ENCODE measurements at regions not wholly inside any gene's neighbourhood (a gene's known extent, or its start where the extent isn't known, plus 50 kb on each side); places are given as distances from the start of the nearest gene placed in this dataset.

DNA sequence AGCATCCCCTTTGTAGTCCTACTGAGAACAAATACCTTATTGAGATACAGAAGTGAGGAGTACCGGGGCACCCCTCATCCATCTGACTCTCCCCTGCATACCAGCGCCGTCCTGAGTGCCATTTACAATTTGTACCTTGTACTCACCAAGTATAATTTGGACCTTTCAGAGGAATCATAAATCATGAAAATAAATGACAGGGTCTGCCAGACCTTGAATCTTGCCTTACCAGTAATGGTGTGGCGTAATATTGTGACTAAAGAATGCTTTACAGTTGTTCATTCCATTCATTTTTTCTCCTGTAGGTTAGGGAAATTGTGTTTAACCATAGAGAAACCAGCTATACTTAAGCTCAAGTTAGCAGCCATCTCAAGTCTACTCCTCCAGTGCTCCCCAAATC, 243.7 kb upstream of the RGS6 start:
- TF ChIP-seq CTCF (IDR thresholded peaks at IDR 0.05) (no peak), POLR2A (IDR thresholded peaks at IDR 0.05) (no peak), POLR2AphosphoS5 (IDR thresholded peaks at IDR 0.05) (no peak)

All from prostate gland (tissue), 2 donors.